Keratinocyte (primary cell): ENCODE measurements at regions not wholly inside any gene's neighbourhood (a gene's known extent, or its start where the extent isn't known, plus 50 kb on each side); places are given as distances from the start of the nearest gene placed in this dataset.

Experiments used
- DNase-seq: peaks from one replicate; pipeline ENCODE4 v3.0.0-alpha.2; 2011; ENCODE audit warnings: low read depth, missing footprints, low spot score
- FAIRE-seq: peaks from 2 replicates; lab custom pipeline; 2011; peaks lifted over from hg19 to GRCh38; lab: Jason Lieb, UNC
- H2AFZ ChIP-seq: 2 replicates; pipeline ENCODE4 v1.6.0; 2012; ENCODE audit warnings: low read length, control low read depth, inconsistent platforms; ENCODE audit not compliant: control insufficient read depth
- H3K27ac ChIP-seq: 2 replicates; pipeline ENCODE4 v1.5.1; 2011; ENCODE audit warnings: low read length; ENCODE audit not compliant: control insufficient read depth, insufficient read depth
- H3K27me3 ChIP-seq: 3 replicates; pipeline ENCODE4 v1.6.0; 2011; ENCODE audit warnings: low read length; ENCODE audit not compliant: control insufficient read depth, insufficient read depth; ENCODE audit errors: extremely low read depth
- H3K36me3 ChIP-seq, 2 experiments: 2 replicates in 1 of 2; 3 replicates in 1 of 2; pipeline ENCODE4 v1.5.1; 2011; ENCODE audit warnings: low read length in 2 of 2, mild to moderate bottlenecking in 1 of 2; ENCODE audit not compliant: control insufficient read depth in 2 of 2, insufficient read depth in 2 of 2; ENCODE audit errors: extremely low read depth in 1 of 2
- H3K4me1 ChIP-seq: 3 replicates; pipeline ENCODE4 v1.5.1; 2011; ENCODE audit warnings: low read length; ENCODE audit not compliant: control insufficient read depth, insufficient read depth; ENCODE audit errors: extremely low read depth
- H3K4me2 ChIP-seq: 3 replicates; pipeline ENCODE4 v1.6.0; 2011; ENCODE audit warnings: low read depth, low read length; ENCODE audit not compliant: control insufficient read depth, insufficient read depth; ENCODE audit errors: extremely low read depth
- H3K4me3 ChIP-seq, 3 experiments: fragments of 200-600 bp in 1 of 3; sonication (generic) in 1 of 3; 2 replicates in 2 of 3; 3 replicates in 1 of 3; pipeline ENCODE4 v1.5.1; 2011 to 2016; ENCODE audit warnings: low read length in 3 of 3, mild to moderate bottlenecking in 3 of 3, control low read depth in 2 of 3, inconsistent platforms in 1 of 3, low read depth in 1 of 3, mixed read lengths in 1 of 3, mixed run types in 1 of 3, moderate library complexity in 1 of 3; ENCODE audit not compliant: control insufficient read depth in 2 of 3, insufficient read depth in 2 of 3; ENCODE audit errors: extremely low read depth in 1 of 3
- H3K79me2 ChIP-seq: 2 replicates; pipeline ENCODE4 v1.6.0; 2012; ENCODE audit warnings: low read length; ENCODE audit not compliant: control insufficient read depth, insufficient read depth
- H3K9ac ChIP-seq: 3 replicates; pipeline ENCODE4 v1.6.0; 2011; ENCODE audit warnings: low read length; ENCODE audit not compliant: control insufficient read depth, insufficient read depth; ENCODE audit errors: extremely low read depth
- H3K9me1 ChIP-seq: 3 replicates; pipeline ENCODE4 v1.6.0; 2011; ENCODE audit warnings: low read length; ENCODE audit not compliant: control insufficient read depth, insufficient read depth; ENCODE audit errors: extremely low read depth
- H3K9me3 ChIP-seq: 2 replicates; pipeline ENCODE4 v1.5.1; 2012; ENCODE audit warnings: low read depth, low read length; ENCODE audit not compliant: control insufficient read depth
- H4K20me1 ChIP-seq: 3 replicates; pipeline ENCODE4 v1.6.0; 2011; ENCODE audit warnings: low read length; ENCODE audit not compliant: control insufficient read depth, insufficient read depth; ENCODE audit errors: extremely low read depth
- CTCF ChIP-seq, 3 experiments: IDR thresholded peaks in 1 of 3; conservative IDR thresholded peaks in 1 of 3; optimal IDR thresholded peaks in 1 of 3; 2 replicates in 2 of 3; 3 replicates in 1 of 3; pipeline versions ENCODE3 to v1.5.1; 2011; ENCODE audit warnings: low read length in 3 of 3, mild to moderate bottlenecking in 3 of 3, moderate library complexity in 2 of 3, control low read depth in 1 of 3, inconsistent platforms in 1 of 3; ENCODE audit not compliant: insufficient read depth in 2 of 3; ENCODE audit errors: extremely low read depth in 1 of 3
- EZH2 ChIP-seq: IDR thresholded peaks from one replicate; pipeline ENCODE4 v1.6.1; 2012; ENCODE audit warnings: inconsistent platforms, mild to moderate bottlenecking, low read length, moderate library complexity
- dilution Hi-C: fragments of 300-500 bp; cut with MboI; formaldehyde crosslinking; loops from one replicate; pipeline ENCODE4 v1.7.0; 2020; ENCODE audit warnings: low sequenced_read_pairs; ENCODE audit not compliant: extremely low pct_ligation_motif_present

DNA sequence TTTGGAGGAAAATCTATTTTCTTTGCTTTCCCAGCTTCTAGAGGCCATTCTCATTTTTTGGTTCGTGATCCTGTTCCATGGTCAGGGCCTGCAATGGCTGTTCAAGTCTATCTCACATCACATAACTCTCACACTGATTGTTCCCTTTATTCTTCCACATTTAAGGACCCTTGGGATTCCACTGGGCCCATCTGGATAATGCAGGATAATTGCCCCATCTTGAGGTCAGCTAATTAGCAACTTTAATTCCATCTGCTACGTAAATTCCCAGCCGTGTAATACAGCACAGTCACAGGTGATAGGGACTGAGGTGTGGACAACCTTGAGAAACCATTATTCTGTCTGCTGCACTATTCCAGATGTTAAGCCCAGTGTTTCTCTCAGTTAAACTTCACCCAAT, 311.6 kb upstream of the CNTN4 start:
- no peak for TF ChIP-seq CTCF (optimal IDR thresholded peaks at IDR 0.05 in 1 of 3, IDR thresholded peaks at IDR 0.05 in 1 of 3, conservative IDR thresholded peaks at IDR 0.05 in 1 of 3; ENCODE audit: extremely low read depth in 1 of 3, insufficient read depth in 2 of 3, low read length in 3 of 3)
- TF ChIP-seq EZH2: no peak
- dilution Hi-C loops: no loop called here

DNA sequence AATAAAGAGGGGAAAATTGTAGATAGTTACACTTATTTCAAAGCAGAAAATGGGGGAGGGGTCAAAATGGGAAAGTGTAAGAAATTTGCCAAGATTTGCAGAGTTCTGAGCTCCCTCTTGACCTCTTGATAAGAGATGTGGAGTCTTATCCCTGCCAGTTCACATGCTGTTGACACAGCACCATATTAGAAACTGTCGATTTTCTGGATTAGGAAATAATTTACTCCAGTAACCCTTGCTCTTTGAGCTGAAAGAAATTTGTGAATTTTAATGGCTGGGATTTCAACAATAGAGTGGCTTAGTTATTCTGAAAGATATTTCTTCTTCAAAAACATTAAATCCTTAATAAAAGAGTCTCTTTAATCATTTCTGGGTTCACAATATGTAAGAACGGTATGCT, 306.2 kb upstream of the CNTN4 start:
- TF ChIP-seq EZH2: no peak
- TF ChIP-seq CTCF (optimal IDR thresholded peaks at IDR 0.05 in 1 of 3, IDR thresholded peaks at IDR 0.05 in 1 of 3, conservative IDR thresholded peaks at IDR 0.05 in 1 of 3; ENCODE audit: extremely low read depth in 1 of 3, insufficient read depth in 2 of 3, low read length in 3 of 3): no peak
- dilution Hi-C loops: no loop called here

More for the DNA sequence above, 311.6 kb upstream of the CNTN4 start:
- Histone ChIP-seq H3K27ac (no peak overlapping the region), H4K20me1 (no peaks in the 10 kb centered on the region), H3K27me3 (no peaks in the 10 kb centered on the region), H3K9ac (no peak overlapping the region), H3K4me2 (no peak overlapping the region), H3K4me3 (no peak overlapping the region), H3K36me3 (no peaks in the 10 kb centered on the region), H3K4me1 (no peaks in the 10 kb centered on the region), H3K9me3 (no peaks in the 10 kb centered on the region), H2AFZ (no peak overlapping the region), H3K79me2 (no peaks in the 10 kb centered on the region), H3K9me1 (no peaks in the 10 kb centered on the region)
- DNase-seq: no peak
- FAIRE-seq: no peak

More for the DNA sequence above, 306.2 kb upstream of the CNTN4 start:
- Histone ChIP-seq H3K9me3 (no peaks in the 10 kb centered on the region), H3K36me3 (no peaks in the 10 kb centered on the region), H4K20me1 (no peaks in the 10 kb centered on the region), H3K4me2 (no peak overlapping the region), H3K79me2 (no peaks in the 10 kb centered on the region), H3K27me3 (no peaks in the 10 kb centered on the region), H3K9ac (no peak overlapping the region), H3K4me3 (no peak overlapping the region), H3K4me1 (no peaks in the 10 kb centered on the region), H2AFZ (no peak overlapping the region), H3K9me1 (no peaks in the 10 kb centered on the region), H3K27ac (no peak overlapping the region)
- FAIRE-seq: no peak
- no peak for DNase-seq
